Trophoblast cell (in vitro differentiated cells and primary cell): ENCODE measurements at regions not wholly inside any gene's neighbourhood (a gene's known extent, or its start where the extent isn't known, plus 50 kb on each side); places are given as distances from the start of the nearest gene placed in this dataset.
"Not testable (repeated sequence)": the region's sequence is repeated elsewhere in the genome, so short reads cannot be mapped to it uniquely, and the experiment has no call there.

ENCODE experiments used
- DNase-seq, 2 donors: peaks; one replicate each; pipeline ENCODE4 v3.0.0-alpha.2; 2016
- H2AFZ ChIP-seq: 2 replicates; pipeline ENCODE4 v1.6.1; 2013; ENCODE audit warnings: low read length, moderate library complexity, mild to moderate bottlenecking; ENCODE audit not compliant: insufficient read depth, poor library complexity
- H2AK5ac ChIP-seq: 2 replicates; pipeline ENCODE4 v1.6.1; 2013; ENCODE audit warnings: mild to moderate bottlenecking, low read length
- H2BK120ac ChIP-seq: 2 replicates; pipeline ENCODE4 v1.6.1; 2013; ENCODE audit warnings: low read length, mild to moderate bottlenecking, moderate library complexity; ENCODE audit not compliant: insufficient read depth, poor library complexity
- H2BK12ac ChIP-seq: 2 replicates; pipeline ENCODE4 v1.6.1; 2013; ENCODE audit warnings: mild to moderate bottlenecking, low read length, moderate library complexity
- H2BK5ac ChIP-seq: 2 replicates; pipeline ENCODE4 v1.6.1; 2013; ENCODE audit warnings: low read length, low read depth, moderate library complexity, mild to moderate bottlenecking; ENCODE audit not compliant: poor library complexity
- H3K14ac ChIP-seq: 2 replicates; pipeline ENCODE4 v1.6.1; 2013; ENCODE audit warnings: mild to moderate bottlenecking, low read length
- H3K18ac ChIP-seq: 2 replicates; pipeline ENCODE4 v1.6.1; 2013; ENCODE audit warnings: mild to moderate bottlenecking, low read length
- H3K23ac ChIP-seq: 2 replicates; pipeline ENCODE4 v1.6.1; 2013; ENCODE audit warnings: low read length
- H3K27ac ChIP-seq: 2 replicates; pipeline ENCODE4 v1.5.1; 2013; ENCODE audit warnings: low read depth, mild to moderate bottlenecking, inconsistent platforms, low read length, moderate library complexity
- H3K27me3 ChIP-seq: 2 replicates; pipeline ENCODE4 v1.6.1; 2013; ENCODE audit warnings: inconsistent platforms, mild to moderate bottlenecking, low read length, moderate library complexity; ENCODE audit not compliant: insufficient read depth
- H3K36me3 ChIP-seq, 2 experiments: 1 replicate in 1 of 2; 2 replicates in 1 of 2; pipeline ENCODE4 v1.6.1; 2013; ENCODE audit warnings: low read length in 2 of 2, mild to moderate bottlenecking in 2 of 2, moderate library complexity in 1 of 2; ENCODE audit not compliant: insufficient read depth in 2 of 2, control insufficient read depth in 1 of 2
- H3K4ac ChIP-seq: 2 replicates; pipeline ENCODE4 v1.6.1; 2013; ENCODE audit warnings: low read depth, mild to moderate bottlenecking, low read length, moderate library complexity
- H3K4me1 ChIP-seq, 2 experiments: 1 replicate in 1 of 2; 2 replicates in 1 of 2; pipeline ENCODE4 v1.6.1; 2013; ENCODE audit warnings: low read length in 2 of 2, mild to moderate bottlenecking in 2 of 2, moderate library complexity in 1 of 2; ENCODE audit not compliant: insufficient read depth in 2 of 2, control insufficient read depth in 1 of 2
- H3K4me2 ChIP-seq: 2 replicates; pipeline ENCODE4 v1.6.1; 2013; ENCODE audit warnings: inconsistent platforms, mild to moderate bottlenecking, low read length, moderate library complexity
- H3K4me3 ChIP-seq: 2 replicates; pipeline ENCODE4 v1.5.1; 2013; ENCODE audit warnings: mild to moderate bottlenecking, low read depth, low read length, inconsistent platforms
- H3K79me1 ChIP-seq: one replicate; pipeline ENCODE4 v1.6.1; 2013; ENCODE audit warnings: low read length
- H3K79me2 ChIP-seq: 2 replicates; pipeline ENCODE4 v1.6.1; 2013; ENCODE audit warnings: low read length, mild to moderate bottlenecking; ENCODE audit not compliant: control insufficient read depth, insufficient read depth, poor library complexity
- H3K9ac ChIP-seq: 2 replicates; pipeline ENCODE4 v1.6.1; 2013; ENCODE audit warnings: mild to moderate bottlenecking, low read length
- H3K9me3 ChIP-seq: 2 replicates; pipeline ENCODE4 v1.6.1; 2013; ENCODE audit warnings: low read depth, mild to moderate bottlenecking, control low read depth, inconsistent platforms, low read length; ENCODE audit not compliant: insufficient read depth
- H4K12ac ChIP-seq: 2 replicates; pipeline ENCODE4 v1.6.1; 2013; ENCODE audit warnings: low read depth, mild to moderate bottlenecking, low read length, moderate library complexity
- H4K8ac ChIP-seq: 2 replicates; pipeline ENCODE4 v1.6.1; 2013; ENCODE audit warnings: low read depth, mild to moderate bottlenecking, low read length, moderate library complexity
- H4K91ac ChIP-seq: one replicate; pipeline ENCODE4 v1.6.1; 2013; ENCODE audit warnings: low read depth, mild to moderate bottlenecking, low read length, moderate library complexity
- WGBS: extraction: QIAGEN DNeasy Blood & Tissue Kit; methylation state at CpG from one replicate; pipeline ENCODE4 v1.1.7; 2013; ENCODE audit warnings: missing lambda C conversion rate; ENCODE audit not compliant: insufficient read length, insufficient coverage; ENCODE audit errors: extremely low coverage; 5-methylcytosine and 5-hydroxymethylcytosine counted together

DNA sequence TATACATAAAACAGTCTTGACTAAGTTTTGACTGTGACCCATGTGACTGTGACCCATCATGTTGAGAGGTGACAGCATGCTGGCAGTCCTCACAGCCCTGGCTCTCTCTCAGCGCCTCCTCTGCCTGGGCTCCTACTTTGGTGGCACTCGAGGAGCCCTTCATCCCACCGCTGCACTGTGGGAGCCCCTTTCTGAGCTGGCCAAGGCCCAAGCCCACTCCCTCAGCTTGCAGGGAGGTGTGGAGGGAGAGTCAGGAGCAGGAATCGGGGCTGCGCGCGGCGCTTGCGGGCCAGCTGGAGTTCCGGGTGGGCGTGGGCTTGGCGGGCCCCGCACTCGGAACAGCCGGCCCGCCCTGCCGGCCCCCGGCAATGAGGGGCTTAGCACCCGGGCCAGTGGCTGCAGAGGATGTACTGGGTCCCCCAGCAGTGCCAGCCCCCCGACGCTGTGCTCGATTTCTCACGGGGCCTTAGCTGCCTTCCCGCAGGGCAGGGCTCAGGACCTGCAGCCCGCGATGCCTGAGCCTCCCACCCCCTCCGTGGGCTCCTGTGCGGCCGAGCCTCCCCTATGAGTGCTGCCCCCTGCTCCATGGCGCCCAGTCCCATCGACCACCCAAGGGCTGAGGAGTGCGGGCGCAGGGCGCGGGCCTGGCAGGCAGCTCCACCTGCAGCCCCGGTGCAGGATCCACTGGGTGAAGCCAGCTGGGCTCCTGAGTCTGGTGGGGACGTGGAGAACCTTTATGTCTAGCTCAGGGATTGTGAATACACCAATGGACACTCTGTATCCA, 955.9 kb upstream of the FAT3 start:
- H4K91ac ChIP-seq, H3K4ac ChIP-seq, H3K9ac ChIP-seq, H3K27ac ChIP-seq, H3K27me3 ChIP-seq, H3K18ac ChIP-seq, DNase-seq, H2BK120ac ChIP-seq, H2BK5ac ChIP-seq, H3K14ac ChIP-seq, H3K4me1 ChIP-seq, H3K4me2 ChIP-seq, H3K79me1 ChIP-seq, H3K4me3 ChIP-seq, H3K79me2 ChIP-seq, H2BK12ac ChIP-seq, H4K8ac ChIP-seq, H3K36me3 ChIP-seq, H4K12ac ChIP-seq, H3K23ac ChIP-seq, H2AFZ ChIP-seq, H2AK5ac ChIP-seq, H3K9me3 ChIP-seq: not testable (repeated sequence)
- no CpG with 5 or more reads among the region's 37 CpGs for WGBS

DNA sequence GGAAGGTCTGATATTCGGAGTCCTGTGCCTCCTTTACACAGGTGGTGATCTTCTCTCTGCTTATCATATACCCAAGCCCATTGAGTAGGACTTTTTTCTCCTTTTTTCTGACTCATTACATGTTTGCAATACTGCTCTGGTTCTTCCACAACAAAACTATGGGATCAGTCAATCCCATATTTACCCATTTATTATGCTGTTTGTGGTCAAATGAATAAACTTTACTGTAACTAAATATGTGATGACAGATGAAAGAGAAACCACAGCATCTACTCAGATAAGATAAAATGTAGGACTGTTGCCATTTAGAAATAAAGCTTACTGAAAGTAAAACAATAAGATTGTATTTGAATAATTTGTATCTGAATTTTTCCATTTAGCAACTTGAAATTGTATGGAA, 958.7 kb upstream of the FAT3 start:
- Histone ChIP-seq H3K9me3 (no peaks in the 10 kb centered on the region), H4K91ac (no peak overlapping the region), H3K4me2 (no peak overlapping the region), H3K23ac (no peak overlapping the region), H3K4me1 (no peaks in the 10 kb centered on the region), H3K79me2 (no peaks in the 10 kb centered on the region), H4K12ac (no peak overlapping the region), H2BK5ac (no peak overlapping the region), H3K79me1 (no peaks in the 10 kb centered on the region), H4K8ac (no peak overlapping the region), H3K4me3 (no peak overlapping the region), H3K18ac (no peak overlapping the region), H3K4ac (no peak overlapping the region), H3K27ac (no peak overlapping the region), H3K27me3 (no peaks in the 10 kb centered on the region), H3K36me3 (no peaks in the 10 kb centered on the region), H2BK12ac (no peak overlapping the region), H3K9ac (no peak overlapping the region), H2AK5ac (no peak overlapping the region), H3K14ac (no peak overlapping the region), H2AFZ (no peak overlapping the region), H2BK120ac (no peak overlapping the region)
- no peak for DNase-seq
- no CpG with 5 or more reads among the region's 1 CpG for WGBS

- H3K36me3 ChIP-seq, result no peaks in the 10 kb centered on the region
- H3K4ac ChIP-seq, result no peak overlapping the region
- H3K9me3 ChIP-seq, result no peaks in the 10 kb centered on the region
- H3K23ac ChIP-seq, result no peak overlapping the region
- no CpG with 5 or more reads among the region's 2 CpGs for WGBS
- H3K27me3 ChIP-seq, result no peaks in the 10 kb centered on the region
- no peak overlapping the region for H3K9ac ChIP-seq
- H2BK120ac ChIP-seq, result no peak overlapping the region
- H3K79me2 ChIP-seq, result no peaks in the 10 kb centered on the region
- DNase-seq, result no peak
- no peak overlapping the region for H2AK5ac ChIP-seq
- no peak overlapping the region for H3K4me2 ChIP-seq
- no peak overlapping the region for H4K8ac ChIP-seq
- H2AFZ ChIP-seq, result no peak overlapping the region
- no peak overlapping the region for H4K91ac ChIP-seq
- H3K4me3 ChIP-seq, result no peak overlapping the region
- no peak overlapping the region for H2BK12ac ChIP-seq
- no peak overlapping the region for H3K14ac ChIP-seq
- H3K27ac ChIP-seq, result no peak overlapping the region
- H2BK5ac ChIP-seq, result no peak overlapping the region
- H4K12ac ChIP-seq, result no peak overlapping the region
- no peaks in the 10 kb centered on the region for H3K79me1 ChIP-seq
- no peaks in the 10 kb centered on the region for H3K4me1 ChIP-seq
- H3K18ac ChIP-seq, result no peak overlapping the region
These were observed 960.1 kb upstream of the FAT3 start for GRCh38 chr11:91264481-91264880.

DNA sequence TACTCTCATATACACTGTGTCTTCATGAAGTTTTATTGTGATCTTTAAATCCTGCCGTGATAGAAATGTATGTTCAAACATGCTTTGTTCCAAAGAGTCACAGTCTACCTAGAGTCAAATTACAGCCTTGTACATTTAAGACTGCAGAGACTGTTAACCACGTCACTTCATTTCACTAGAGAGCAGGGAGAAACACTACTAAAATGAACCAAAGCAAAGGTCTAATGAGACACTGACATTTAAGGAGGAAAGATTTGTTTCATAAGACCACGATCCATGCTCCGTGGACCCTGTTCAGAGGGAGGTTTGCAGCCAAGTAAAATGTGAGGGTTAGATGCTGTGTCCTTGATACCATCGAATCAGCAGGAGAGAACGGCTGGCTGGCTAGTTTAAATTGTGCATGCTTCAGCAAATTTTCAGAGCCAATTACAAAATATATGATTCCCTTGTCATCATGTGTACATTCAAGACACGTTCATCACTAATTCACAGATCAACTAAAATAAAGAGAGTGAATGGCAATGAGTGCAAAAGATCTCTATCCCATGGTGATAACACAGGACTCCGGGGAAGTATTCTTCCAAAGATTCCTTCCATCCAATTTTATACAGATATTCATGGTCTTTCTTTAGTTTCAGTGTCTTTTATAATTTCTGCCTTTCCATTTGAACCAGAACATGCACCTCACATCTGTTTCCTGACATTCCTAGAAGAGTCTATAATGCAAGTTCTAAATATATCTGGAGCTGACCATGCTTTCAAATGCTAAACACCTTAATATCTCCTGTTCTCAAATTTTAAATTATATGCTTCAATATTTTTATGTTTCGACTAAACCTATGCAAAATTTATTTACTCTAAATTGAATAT, 960.9 kb upstream of the FAT3 start:
- WGBS, result no CpG with 5 or more reads among the region's 9 CpGs
- Histone ChIP-seq H3K4me3 (no peak overlapping the region), H3K18ac (no peak overlapping the region), H3K4ac (no peak overlapping the region), H3K4me1 (no peaks in the 10 kb centered on the region), H2BK5ac (no peak overlapping the region), H4K8ac (no peak overlapping the region), H3K4me2 (no peak overlapping the region), H3K79me2 (no peaks in the 10 kb centered on the region), H3K9ac (no peak overlapping the region), H2AFZ (no peak overlapping the region), H3K14ac (no peak overlapping the region), H2BK120ac (no peak overlapping the region), H3K23ac (no peak overlapping the region), H3K79me1 (no peaks in the 10 kb centered on the region), H2BK12ac (no peak overlapping the region), H3K27ac (no peak overlapping the region), H3K27me3 (no peaks in the 10 kb centered on the region), H3K9me3 (no peaks in the 10 kb centered on the region), H3K36me3 (no peaks in the 10 kb centered on the region), H2AK5ac (no peak overlapping the region), H4K91ac (no peak overlapping the region), H4K12ac (no peak overlapping the region)
- DNase-seq, result no peak
